ENCODE measurements at regions not wholly inside any gene's neighbourhood (a gene's known extent, or its start where the extent isn't known, plus 50 kb on each side); places are given as distances from the start of the nearest gene placed in this dataset.
"Not testable (repeated sequence)": the region's sequence is repeated elsewhere in the genome, so short reads cannot be mapped to it uniquely, and the experiment has no call there.

GRCh38 chr5:101036778-101037177, 133.7 kb upstream of the ST8SIA4 start:
- no peak for DNase-seq (ENCODE audit: low spot score)

- no peak for DNase-seq (ENCODE audit: low spot score)
Observed at GRCh38 chr5:101035425-101035824, 132.3 kb upstream of the ST8SIA4 start.

GRCh38 chr5:101024299-101024698, 121.2 kb upstream of the ST8SIA4 start:
- DNase-seq (ENCODE audit: low spot score), result no peak

GRCh38 chr5:101018299-101018698, 115.2 kb upstream of the ST8SIA4 start:
- no peak for DNase-seq (ENCODE audit: low spot score)

GRCh38 chr5:101012880-101013279, 109.8 kb upstream of the ST8SIA4 start:
- no peak for DNase-seq (ENCODE audit: low spot score)

GRCh38 chr5:101009758-101010519, 106.9 kb upstream of the ST8SIA4 start:
- DNase-seq (ENCODE audit: low spot score), result no peak

- no peak for DNase-seq (ENCODE audit: low spot score)
Observed at GRCh38 chr5:100992354-100992753, 89.3 kb upstream of the ST8SIA4 start.

- DNase-seq (ENCODE audit: low spot score), result not testable (repeated sequence)
Observed at GRCh38 chr5:100983601-100984000, 80.5 kb upstream of the ST8SIA4 start.

- DNase-seq (ENCODE audit: low spot score), result no peak
Observed at GRCh38 chr5:100974082-100974481, 71.0 kb upstream of the ST8SIA4 start.

- DNase-seq (ENCODE audit: low spot score), result no peak
Observed at GRCh38 chr5:100970646-100971255, 67.7 kb upstream of the ST8SIA4 start.

- DNase-seq (ENCODE audit: low spot score), result no peak
Observed at GRCh38 chr5:100965291-100965690, 62.2 kb upstream of the ST8SIA4 start.

Measured in COLO829 (cell line).